ENCODE measurements at regions not wholly inside any gene's neighbourhood (a gene's known extent, or its start where the extent isn't known, plus 50 kb on each side); places are given as distances from the start of the nearest gene placed in this dataset.

- no peak for DNase-seq (ENCODE audit: low spot score)
These were observed 93.6 kb downstream of the NCR2 start for GRCh38 chr6:41428996-41429421.

GRCh38 chr6:41429506-41430504, 94.4 kb downstream of the NCR2 start:
- DNase-seq (ENCODE audit: low spot score) = no peak

GRCh38 chr6:41430875-41431274, 95.5 kb downstream of the NCR2 start:
- DNase-seq (ENCODE audit: low spot score) = peak; percentile 59

- DNase-seq (ENCODE audit: low spot score) = no peak
These were observed 96.9 kb downstream of the NCR2 start for GRCh38 chr6:41432280-41432679.

GRCh38 chr6:41434803-41435481, 99.5 kb downstream of the NCR2 start:
- no peak for DNase-seq (ENCODE audit: low spot score)

- DNase-seq (ENCODE audit: low spot score) = no peak
These were observed 102.2 kb downstream of the NCR2 start for GRCh38 chr6:41437604-41438003.

GRCh38 chr6:41438746-41439145, 103.3 kb downstream of the NCR2 start:
- DNase-seq (ENCODE audit: low spot score) = no peak

- DNase-seq (ENCODE audit: low spot score) = no peak
These were observed 104.4 kb downstream of the NCR2 start for GRCh38 chr6:41439524-41440418.

- DNase-seq (ENCODE audit: low spot score) = no peak
These were observed 105.2 kb upstream of the FOXP4 start for GRCh38 chr6:41440958-41441357.

GRCh38 chr6:41441598-41442351, 104.4 kb upstream of the FOXP4 start:
- no peak for DNase-seq (ENCODE audit: low spot score)

- no peak for DNase-seq (ENCODE audit: low spot score)
These were observed 103.9 kb upstream of the FOXP4 start for GRCh38 chr6:41442352-41442672.

GRCh38 chr6:41442800-41443501, 103.2 kb upstream of the FOXP4 start:
- no peak for DNase-seq (ENCODE audit: low spot score)

- DNase-seq (ENCODE audit: low spot score) = no peak
These were observed 102.3 kb upstream of the FOXP4 start for GRCh38 chr6:41443616-41444525.

GRCh38 chr6:41445261-41445660, 100.9 kb upstream of the FOXP4 start:
- DNase-seq (ENCODE audit: low spot score) = no peak

- DNase-seq (ENCODE audit: low spot score) = no peak
These were observed 100.0 kb upstream of the FOXP4 start for GRCh38 chr6:41446132-41446531.

GRCh38 chr6:41446907-41447545, 99.2 kb upstream of the FOXP4 start:
- DNase-seq (ENCODE audit: low spot score) = no peak

GRCh38 chr6:41448256-41448655, 97.9 kb upstream of the FOXP4 start:
- DNase-seq (ENCODE audit: low spot score) = no peak

GRCh38 chr6:41449399-41450245, 96.6 kb upstream of the FOXP4 start:
- no peak for DNase-seq (ENCODE audit: low spot score)
